GM23338 (cell line): ENCODE measurements at regions not wholly inside any gene's neighbourhood (a gene's known extent, or its start where the extent isn't known, plus 50 kb on each side); places are given as distances from the start of the nearest gene placed in this dataset.

Source experiments
- ATAC-seq: fragments of 200-7000 bp; cut with Tn5 transposase; 3 replicates; pipeline ENCODE4 v1.9.1; 2020
- DNase-seq: peaks from one replicate; pipeline ENCODE4 v3.0.0-alpha.2; 2015; ENCODE audit warnings: low spot score
- H2AFZ ChIP-seq: fragments of 200-600 bp; sonication (generic); 2 replicates; pipeline ENCODE4 v1.8.0; 2016; ENCODE audit warnings: antibody characterized with exemption, mild to moderate bottlenecking, moderate library complexity
- H3F3A ChIP-seq: fragments of 200-600 bp; sonication (generic); replicated peaks from 2 replicates; pipeline ENCODE4 v1.8.0; 2017; ENCODE audit warnings: antibody characterized with exemption, mixed run types, low read depth
- H3K27ac ChIP-seq: fragments of 200-600 bp; sonication (generic); 2 replicates; pipeline ENCODE4 v1.6.1; 2016; ENCODE audit warnings: low read depth
- H3K27me3 ChIP-seq: fragments of 200-600 bp; sonication (generic); 2 replicates; pipeline ENCODE4 v1.8.0; 2016; ENCODE audit warnings: mild to moderate bottlenecking, mixed run types, moderate library complexity; ENCODE audit not compliant: insufficient read depth
- H3K36me3 ChIP-seq: fragments of 200-600 bp; sonication (generic); 2 replicates; pipeline ENCODE4 v1.8.0; 2016; ENCODE audit warnings: mild to moderate bottlenecking; ENCODE audit not compliant: insufficient read depth
- H3K4me1 ChIP-seq: fragments of 200-600 bp; sonication (generic); 2 replicates; pipeline ENCODE4 v1.8.0; 2016; ENCODE audit warnings: mild to moderate bottlenecking, moderate library complexity; ENCODE audit not compliant: insufficient read depth
- H3K4me2 ChIP-seq: fragments of 200-600 bp; sonication (generic); 2 replicates; pipeline ENCODE4 v1.7.1; 2017; ENCODE audit warnings: mixed run types
- H3K4me3 ChIP-seq: fragments of 200-600 bp; sonication (generic); 2 replicates; pipeline ENCODE4 v1.6.1; 2016; ENCODE audit warnings: mixed run types
- H3K79me2 ChIP-seq: fragments of 200-600 bp; sonication (generic); replicated peaks from 2 replicates; pipeline ENCODE4 v1.8.0; 2017; ENCODE audit warnings: mild to moderate bottlenecking; ENCODE audit not compliant: insufficient read depth
- H3K9me2 ChIP-seq: fragments of 200-600 bp; sonication (generic); 2 replicates; pipeline ENCODE4 v1.8.0; 2017; ENCODE audit not compliant: insufficient read depth
- H4K20me1 ChIP-seq: fragments of 200-600 bp; sonication (generic); replicated peaks from 2 replicates; pipeline ENCODE4 v1.8.0; 2017; ENCODE audit warnings: mild to moderate bottlenecking; ENCODE audit not compliant: insufficient read depth
- H3K27ac Mint-ChIP-seq: 2 replicates; pipeline ENCODE4 v1.8.0; 2020; ENCODE audit warnings: inconsistent platforms, mild to moderate bottlenecking, moderate library complexity, mixed read lengths
- H3K27me3 Mint-ChIP-seq: 3 replicates; pipeline ENCODE4 v1.8.0; 2022; ENCODE audit warnings: low read depth, mild to moderate bottlenecking, moderate library complexity, mixed read lengths, inconsistent platforms; ENCODE audit not compliant: insufficient read depth, poor library complexity
- H3K36me3 Mint-ChIP-seq: 3 replicates; pipeline ENCODE4 v1.8.0; 2021; ENCODE audit warnings: low read depth, mild to moderate bottlenecking, inconsistent platforms, moderate library complexity, mixed read lengths
- H3K4me1 Mint-ChIP-seq: 3 replicates; pipeline ENCODE4 v1.8.0; 2020; ENCODE audit warnings: mild to moderate bottlenecking, inconsistent platforms, mixed read lengths
- H3K4me3 Mint-ChIP-seq: 3 replicates; pipeline ENCODE4 v1.8.0; 2021; ENCODE audit warnings: moderate library complexity, mild to moderate bottlenecking, inconsistent platforms, mixed read lengths
- H3K9me3 Mint-ChIP-seq: 3 replicates; pipeline ENCODE4 v1.8.0; 2020; ENCODE audit warnings: moderate library complexity, mild to moderate bottlenecking, inconsistent platforms, mixed read lengths
- CREB1 ChIP-seq: fragments of 250-450 bp; sonication (Bioruptor Pico); IDR thresholded peaks from 2 replicates; pipeline ENCODE4 v1.5.0; 2020; ENCODE audit warnings: low read depth, mild to moderate bottlenecking, moderate library complexity
- EZH2 ChIP-seq: fragments of 200-600 bp; sonication (generic); IDR thresholded peaks from one replicate; pipeline ENCODE4 v1.8.0; 2017; ENCODE audit warnings: antibody characterized with exemption, mild to moderate bottlenecking, low read depth; ENCODE audit not compliant: unreplicated experiment
- EZH2phosphoT487 ChIP-seq: fragments of 200-600 bp; sonication (generic); IDR thresholded peaks from one replicate; pipeline ENCODE4 v1.8.1; 2018; ENCODE audit warnings: antibody characterized with exemption; ENCODE audit not compliant: unreplicated experiment
- JUNB ChIP-seq: IDR thresholded peaks from one replicate; pipeline ENCODE4 v1.6.1; 2016; ENCODE audit warnings: antibody characterized with exemption; ENCODE audit not compliant: unreplicated experiment
- NANOG ChIP-seq: IDR thresholded peaks from 2 replicates; pipeline ENCODE4 v1.6.1; 2016; ENCODE audit warnings: antibody characterized with exemption, borderline replicate concordance
- POLR2AphosphoS5 ChIP-seq: IDR thresholded peaks from 2 replicates; pipeline ENCODE4 v1.6.1; 2016; ENCODE audit warnings: antibody characterized with exemption, low read depth
- STAT1 ChIP-seq: IDR thresholded peaks from one replicate; pipeline ENCODE4 v1.6.1; 2016; ENCODE audit warnings: antibody characterized with exemption; ENCODE audit not compliant: unreplicated experiment
- ZNF114 ChIP-seq: fragments of 250-450 bp; sonication (Bioruptor Pico); IDR thresholded peaks from 2 replicates; pipeline ENCODE4 v1.5.0; 2020; ENCODE audit warnings: mild to moderate bottlenecking, moderate library complexity
- TF ChIP-seq, protein P1 (sequence below): IDR thresholded peaks from one replicate; pipeline ENCODE4 v1.6.1; 2018; ENCODE audit warnings: antibody characterized with exemption; ENCODE audit not compliant: unreplicated experiment
- TF ChIP-seq, protein P2 (sequence below), 2 experiments: fragments of 200-600 bp in 1 of 2; sonication (generic) in 1 of 2; conservative IDR thresholded peaks; 2 replicates each; pipeline versions ENCODE4 v1.5.1 to v1.6.1; 2016 to 2017; ENCODE audit warnings: antibody characterized with exemption in 2 of 2, low read depth in 2 of 2, mild to moderate bottlenecking in 2 of 2, moderate library complexity in 1 of 2
- TF ChIP-seq, protein P3 (sequence below): IDR thresholded peaks from 2 replicates; pipeline ENCODE4 v1.6.1; 2016; ENCODE audit warnings: antibody characterized with exemption
- TF ChIP-seq, protein P4 (sequence below): fragments of 250-450 bp; sonication (Bioruptor Pico); IDR thresholded peaks from 2 replicates; pipeline ENCODE4 v1.5.0; 2020; ENCODE audit warnings: mild to moderate bottlenecking, moderate library complexity

GRCh38 chr6:48814957-48815356 lies 648.1 kb downstream of the MMUT start:
- H3K4me1 Mint-ChIP-seq: peaks cover 3% of the 10 kb centered on the region; the same call in 2 of the 3 replicates

More at GRCh38 chr6:48814957-48815356, 648.1 kb downstream of the MMUT start:
- TF ChIP-seq JUNB (no peak), EZH2 (no peak), STAT1 (no peak), CREB1 (CRISPR knock-in tag) (no peak), EZH2phosphoT487 (no peak), POLR2AphosphoS5 (no peak), NANOG (no peak), ZNF114 (CRISPR knock-in tag) (no peak)
- TF ChIP-seq, protein P1, sequence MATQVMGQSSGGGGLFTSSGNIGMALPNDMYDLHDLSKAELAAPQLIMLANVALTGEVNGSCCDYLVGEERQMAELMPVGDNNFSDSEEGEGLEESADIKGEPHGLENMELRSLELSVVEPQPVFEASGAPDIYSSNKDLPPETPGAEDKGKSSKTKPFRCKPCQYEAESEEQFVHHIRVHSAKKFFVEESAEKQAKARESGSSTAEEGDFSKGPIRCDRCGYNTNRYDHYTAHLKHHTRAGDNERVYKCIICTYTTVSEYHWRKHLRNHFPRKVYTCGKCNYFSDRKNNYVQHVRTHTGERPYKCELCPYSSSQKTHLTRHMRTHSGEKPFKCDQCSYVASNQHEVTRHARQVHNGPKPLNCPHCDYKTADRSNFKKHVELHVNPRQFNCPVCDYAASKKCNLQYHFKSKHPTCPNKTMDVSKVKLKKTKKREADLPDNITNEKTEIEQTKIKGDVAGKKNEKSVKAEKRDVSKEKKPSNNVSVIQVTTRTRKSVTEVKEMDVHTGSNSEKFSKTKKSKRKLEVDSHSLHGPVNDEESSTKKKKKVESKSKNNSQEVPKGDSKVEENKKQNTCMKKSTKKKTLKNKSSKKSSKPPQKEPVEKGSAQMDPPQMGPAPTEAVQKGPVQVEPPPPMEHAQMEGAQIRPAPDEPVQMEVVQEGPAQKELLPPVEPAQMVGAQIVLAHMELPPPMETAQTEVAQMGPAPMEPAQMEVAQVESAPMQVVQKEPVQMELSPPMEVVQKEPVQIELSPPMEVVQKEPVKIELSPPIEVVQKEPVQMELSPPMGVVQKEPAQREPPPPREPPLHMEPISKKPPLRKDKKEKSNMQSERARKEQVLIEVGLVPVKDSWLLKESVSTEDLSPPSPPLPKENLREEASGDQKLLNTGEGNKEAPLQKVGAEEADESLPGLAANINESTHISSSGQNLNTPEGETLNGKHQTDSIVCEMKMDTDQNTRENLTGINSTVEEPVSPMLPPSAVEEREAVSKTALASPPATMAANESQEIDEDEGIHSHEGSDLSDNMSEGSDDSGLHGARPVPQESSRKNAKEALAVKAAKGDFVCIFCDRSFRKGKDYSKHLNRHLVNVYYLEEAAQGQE: no peak
- TF ChIP-seq, protein P2, sequence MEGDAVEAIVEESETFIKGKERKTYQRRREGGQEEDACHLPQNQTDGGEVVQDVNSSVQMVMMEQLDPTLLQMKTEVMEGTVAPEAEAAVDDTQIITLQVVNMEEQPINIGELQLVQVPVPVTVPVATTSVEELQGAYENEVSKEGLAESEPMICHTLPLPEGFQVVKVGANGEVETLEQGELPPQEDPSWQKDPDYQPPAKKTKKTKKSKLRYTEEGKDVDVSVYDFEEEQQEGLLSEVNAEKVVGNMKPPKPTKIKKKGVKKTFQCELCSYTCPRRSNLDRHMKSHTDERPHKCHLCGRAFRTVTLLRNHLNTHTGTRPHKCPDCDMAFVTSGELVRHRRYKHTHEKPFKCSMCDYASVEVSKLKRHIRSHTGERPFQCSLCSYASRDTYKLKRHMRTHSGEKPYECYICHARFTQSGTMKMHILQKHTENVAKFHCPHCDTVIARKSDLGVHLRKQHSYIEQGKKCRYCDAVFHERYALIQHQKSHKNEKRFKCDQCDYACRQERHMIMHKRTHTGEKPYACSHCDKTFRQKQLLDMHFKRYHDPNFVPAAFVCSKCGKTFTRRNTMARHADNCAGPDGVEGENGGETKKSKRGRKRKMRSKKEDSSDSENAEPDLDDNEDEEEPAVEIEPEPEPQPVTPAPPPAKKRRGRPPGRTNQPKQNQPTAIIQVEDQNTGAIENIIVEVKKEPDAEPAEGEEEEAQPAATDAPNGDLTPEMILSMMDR (conservative IDR thresholded peaks at IDR 0.05; ENCODE audit: low read depth in 2 of 2): no peak
- TF ChIP-seq, protein P3, sequence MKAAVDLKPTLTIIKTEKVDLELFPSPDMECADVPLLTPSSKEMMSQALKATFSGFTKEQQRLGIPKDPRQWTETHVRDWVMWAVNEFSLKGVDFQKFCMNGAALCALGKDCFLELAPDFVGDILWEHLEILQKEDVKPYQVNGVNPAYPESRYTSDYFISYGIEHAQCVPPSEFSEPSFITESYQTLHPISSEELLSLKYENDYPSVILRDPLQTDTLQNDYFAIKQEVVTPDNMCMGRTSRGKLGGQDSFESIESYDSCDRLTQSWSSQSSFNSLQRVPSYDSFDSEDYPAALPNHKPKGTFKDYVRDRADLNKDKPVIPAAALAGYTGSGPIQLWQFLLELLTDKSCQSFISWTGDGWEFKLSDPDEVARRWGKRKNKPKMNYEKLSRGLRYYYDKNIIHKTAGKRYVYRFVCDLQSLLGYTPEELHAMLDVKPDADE: no peak
- TF ChIP-seq, protein P4, sequence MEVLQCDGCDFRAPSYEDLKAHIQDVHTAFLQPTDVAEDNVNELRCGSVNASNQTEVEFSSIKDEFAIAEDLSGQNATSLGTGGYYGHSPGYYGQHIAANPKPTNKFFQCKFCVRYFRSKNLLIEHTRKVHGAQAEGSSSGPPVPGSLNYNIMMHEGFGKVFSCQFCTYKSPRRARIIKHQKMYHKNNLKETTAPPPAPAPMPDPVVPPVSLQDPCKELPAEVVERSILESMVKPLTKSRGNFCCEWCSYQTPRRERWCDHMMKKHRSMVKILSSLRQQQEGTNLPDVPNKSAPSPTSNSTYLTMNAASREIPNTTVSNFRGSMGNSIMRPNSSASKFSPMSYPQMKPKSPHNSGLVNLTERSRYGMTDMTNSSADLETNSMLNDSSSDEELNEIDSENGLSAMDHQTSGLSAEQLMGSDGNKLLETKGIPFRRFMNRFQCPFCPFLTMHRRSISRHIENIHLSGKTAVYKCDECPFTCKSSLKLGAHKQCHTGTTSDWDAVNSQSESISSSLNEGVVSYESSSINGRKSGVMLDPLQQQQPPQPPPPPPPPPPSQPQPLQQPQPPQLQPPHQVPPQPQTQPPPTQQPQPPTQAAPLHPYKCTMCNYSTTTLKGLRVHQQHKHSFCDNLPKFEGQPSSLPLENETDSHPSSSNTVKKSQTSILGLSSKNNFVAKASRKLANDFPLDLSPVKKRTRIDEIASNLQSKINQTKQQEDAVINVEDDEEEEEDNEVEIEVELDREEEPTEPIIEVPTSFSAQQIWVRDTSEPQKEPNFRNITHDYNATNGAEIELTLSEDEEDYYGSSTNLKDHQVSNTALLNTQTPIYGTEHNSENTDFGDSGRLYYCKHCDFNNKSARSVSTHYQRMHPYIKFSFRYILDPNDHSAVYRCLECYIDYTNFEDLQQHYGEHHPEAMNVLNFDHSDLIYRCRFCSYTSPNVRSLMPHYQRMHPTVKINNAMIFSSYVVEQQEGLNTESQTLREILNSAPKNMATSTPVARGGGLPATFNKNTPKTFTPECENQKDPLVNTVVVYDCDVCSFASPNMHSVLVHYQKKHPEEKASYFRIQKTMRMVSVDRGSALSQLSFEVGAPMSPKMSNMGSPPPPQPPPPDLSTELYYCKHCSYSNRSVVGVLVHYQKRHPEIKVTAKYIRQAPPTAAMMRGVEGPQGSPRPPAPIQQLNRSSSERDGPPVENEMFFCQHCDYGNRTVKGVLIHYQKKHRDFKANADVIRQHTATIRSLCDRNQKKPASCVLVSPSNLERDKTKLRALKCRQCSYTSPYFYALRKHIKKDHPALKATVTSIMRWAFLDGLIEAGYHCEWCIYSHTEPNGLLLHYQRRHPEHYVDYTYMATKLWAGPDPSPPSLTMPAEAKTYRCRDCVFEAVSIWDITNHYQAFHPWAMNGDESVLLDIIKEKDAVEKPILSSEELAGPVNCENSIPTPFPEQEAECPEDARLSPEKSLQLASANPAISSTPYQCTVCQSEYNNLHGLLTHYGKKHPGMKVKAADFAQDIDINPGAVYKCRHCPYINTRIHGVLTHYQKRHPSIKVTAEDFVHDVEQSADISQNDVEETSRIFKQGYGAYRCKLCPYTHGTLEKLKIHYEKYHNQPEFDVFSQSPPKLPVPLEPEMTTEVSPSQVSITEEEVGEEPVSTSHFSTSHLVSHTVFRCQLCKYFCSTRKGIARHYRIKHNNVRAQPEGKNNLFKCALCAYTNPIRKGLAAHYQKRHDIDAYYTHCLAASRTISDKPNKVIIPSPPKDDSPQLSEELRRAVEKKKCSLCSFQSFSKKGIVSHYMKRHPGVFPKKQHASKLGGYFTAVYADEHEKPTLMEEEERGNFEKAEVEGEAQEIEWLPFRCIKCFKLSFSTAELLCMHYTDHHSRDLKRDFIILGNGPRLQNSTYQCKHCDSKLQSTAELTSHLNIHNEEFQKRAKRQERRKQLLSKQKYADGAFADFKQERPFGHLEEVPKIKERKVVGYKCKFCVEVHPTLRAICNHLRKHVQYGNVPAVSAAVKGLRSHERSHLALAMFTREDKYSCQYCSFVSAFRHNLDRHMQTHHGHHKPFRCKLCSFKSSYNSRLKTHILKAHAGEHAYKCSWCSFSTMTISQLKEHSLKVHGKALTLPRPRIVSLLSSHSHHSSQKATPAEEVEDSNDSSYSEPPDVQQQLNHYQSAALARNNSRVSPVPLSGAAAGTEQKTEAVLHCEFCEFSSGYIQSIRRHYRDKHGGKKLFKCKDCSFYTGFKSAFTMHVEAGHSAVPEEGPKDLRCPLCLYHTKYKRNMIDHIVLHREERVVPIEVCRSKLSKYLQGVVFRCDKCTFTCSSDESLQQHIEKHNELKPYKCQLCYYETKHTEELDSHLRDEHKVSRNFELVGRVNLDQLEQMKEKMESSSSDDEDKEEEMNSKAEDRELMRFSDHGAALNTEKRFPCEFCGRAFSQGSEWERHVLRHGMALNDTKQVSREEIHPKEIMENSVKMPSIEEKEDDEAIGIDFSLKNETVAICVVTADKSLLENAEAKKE (CRISPR knock-in tag): no peak
- Histone ChIP-seq H3K4me2 (no peak overlapping the region), H3K4me1 (no peaks in the 10 kb centered on the region), H3K36me3 (no peaks in the 10 kb centered on the region), H3K27me3 (no peaks in the 10 kb centered on the region), H4K20me1 (no peaks in the 10 kb centered on the region), H3K9me2 (no peaks in the 10 kb centered on the region), H3K27ac (no peak overlapping the region), H2AFZ (no peak overlapping the region), H3K4me3 (no peak overlapping the region), H3K79me2 (no peaks in the 10 kb centered on the region), H3F3A (no peaks in the 10 kb centered on the region)
- Mint-ChIP-seq H3K27me3 (no peaks in the 10 kb centered on the region), H3K9me3 (no peaks in the 10 kb centered on the region), H3K4me3 (no peak overlapping the region), H3K36me3 (no peaks in the 10 kb centered on the region), H3K27ac (no peak overlapping the region)
- no peak for DNase-seq
- no peak for ATAC-seq
